Activated CD8-positive, alpha-beta memory T cell treated with anti-CD3 and anti-CD28 coated beads, Interleukin-2, amount 50 U/mL, for 4 hours (primary cell): ENCODE measurements at regions not wholly inside any gene's neighbourhood (a gene's known extent, or its start where the extent isn't known, plus 50 kb on each side); places are given as distances from the start of the nearest gene placed in this dataset.
"Not testable (repeated sequence)": the region's sequence is repeated elsewhere in the genome, so short reads cannot be mapped to it uniquely, and the experiment has no call there.

Experiments used
- DNase-seq: peaks from one replicate; pipeline ENCODE4 v3.0.0-alpha.2; 2020

- DNase-seq = no peak
These were observed 151.1 kb upstream of the UBE2E3 start for GRCh38 chr2:180829261-180829660.

GRCh38 chr2:180828756-180829155 lies 151.6 kb upstream of the UBE2E3 start:
- no peak for DNase-seq

- no peak for DNase-seq
These were observed 156.8 kb upstream of the UBE2E3 start for GRCh38 chr2:180823546-180824141.

DNA sequence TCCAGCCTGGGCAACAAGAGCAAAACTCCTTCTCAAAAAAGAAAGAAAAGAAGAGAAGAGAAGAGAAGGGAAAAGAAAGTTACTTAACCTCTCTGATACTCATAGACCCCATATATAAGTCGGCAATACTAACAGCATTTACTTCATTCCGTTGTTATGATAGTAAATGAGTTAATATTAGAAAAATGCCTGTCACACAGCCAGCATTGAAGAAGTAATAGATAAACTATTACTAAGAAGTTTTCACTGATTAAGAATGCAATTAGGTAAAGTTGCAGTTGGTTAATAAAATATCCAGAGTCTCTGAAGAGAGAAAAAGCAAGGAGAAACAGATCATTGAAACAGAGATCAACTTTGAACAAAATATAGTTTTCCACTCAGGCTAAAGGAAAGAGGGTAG lies 161.3 kb upstream of the UBE2E3 start:
- no peak for DNase-seq

GRCh38 chr2:180818700-180819099 lies 161.7 kb upstream of the UBE2E3 start:
- not testable (repeated sequence) for DNase-seq

DNA sequence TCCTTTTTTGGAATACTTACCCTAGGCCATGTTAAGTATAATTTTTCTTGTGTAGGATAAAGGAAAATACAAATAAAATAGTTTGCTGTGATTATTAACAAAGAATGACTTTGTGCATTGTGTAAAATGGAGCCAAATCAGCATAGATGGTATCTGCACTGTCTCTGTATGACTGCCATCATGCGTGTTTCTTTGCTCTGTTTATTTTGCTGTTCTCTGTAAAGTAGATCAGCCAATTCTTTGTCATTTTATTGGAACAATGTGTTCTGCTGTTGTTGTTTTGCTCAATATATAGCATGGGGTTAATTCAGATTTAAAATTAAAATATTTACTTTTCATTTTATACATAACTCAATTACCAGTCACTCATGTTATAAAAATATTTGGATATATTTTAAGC lies 181.3 kb upstream of the UBE2E3 start:
- DNase-seq = no peak

GRCh38 chr2:180790891-180791290 lies 189.5 kb upstream of the UBE2E3 start:
- no peak for DNase-seq

- no peak for DNase-seq
These were observed 193.1 kb upstream of the UBE2E3 start for GRCh38 chr2:180787330-180787729.

- no peak for DNase-seq
These were observed 199.1 kb upstream of the UBE2E3 start for GRCh38 chr2:180781276-180781675.

- DNase-seq = no peak
These were observed 202.1 kb upstream of the UBE2E3 start for GRCh38 chr2:180778291-180778690.

- no peak for DNase-seq
These were observed 203.5 kb upstream of the UBE2E3 start for GRCh38 chr2:180776921-180777320.

DNA sequence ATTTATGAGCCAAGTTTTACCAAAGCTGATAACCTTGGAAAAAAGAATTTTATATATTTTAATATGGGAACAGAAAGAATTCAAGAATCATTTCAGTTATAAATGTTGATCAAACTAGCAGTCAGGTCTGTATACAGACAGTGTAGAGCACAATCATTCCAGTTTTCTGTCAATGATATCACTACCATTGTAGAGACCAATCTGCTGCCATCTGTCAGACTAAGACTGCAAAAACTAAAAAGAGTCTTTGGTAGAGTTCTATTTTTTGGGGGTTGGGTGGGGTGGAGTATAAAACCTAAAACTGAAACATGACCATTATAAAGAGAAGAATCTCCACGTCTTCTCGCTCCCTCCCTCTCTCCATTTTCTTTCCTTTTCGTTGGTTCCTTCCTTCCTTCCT lies 204.7 kb upstream of the UBE2E3 start:
- DNase-seq = no peak

GRCh38 chr2:180765316-180765715 lies 215.1 kb upstream of the UBE2E3 start:
- not testable (repeated sequence) for DNase-seq

- DNase-seq = no peak
These were observed 217.0 kb upstream of the UBE2E3 start for GRCh38 chr2:180763263-180763989.

GRCh38 chr2:180761224-180761623 lies 219.2 kb upstream of the UBE2E3 start:
- no peak for DNase-seq

DNA sequence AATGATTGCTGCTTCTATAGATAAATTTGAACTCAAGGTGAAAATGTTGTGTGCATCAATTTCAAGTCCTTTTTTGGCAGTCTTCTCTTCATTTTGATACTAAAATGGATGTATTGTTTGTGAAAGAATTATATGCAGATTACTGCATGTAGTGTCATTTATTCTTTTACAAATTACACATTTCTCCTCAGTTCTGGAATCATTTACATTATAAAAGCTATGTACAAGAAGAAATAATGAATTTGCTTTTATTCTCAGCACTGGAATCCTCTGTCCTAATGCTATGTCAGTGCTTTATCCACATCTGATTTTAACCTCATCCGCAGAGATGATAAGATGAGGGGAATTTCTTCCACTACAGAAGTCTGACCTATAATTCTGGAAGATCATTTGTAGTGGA lies 220.8 kb upstream of the UBE2E3 start:
- no peak for DNase-seq

DNA sequence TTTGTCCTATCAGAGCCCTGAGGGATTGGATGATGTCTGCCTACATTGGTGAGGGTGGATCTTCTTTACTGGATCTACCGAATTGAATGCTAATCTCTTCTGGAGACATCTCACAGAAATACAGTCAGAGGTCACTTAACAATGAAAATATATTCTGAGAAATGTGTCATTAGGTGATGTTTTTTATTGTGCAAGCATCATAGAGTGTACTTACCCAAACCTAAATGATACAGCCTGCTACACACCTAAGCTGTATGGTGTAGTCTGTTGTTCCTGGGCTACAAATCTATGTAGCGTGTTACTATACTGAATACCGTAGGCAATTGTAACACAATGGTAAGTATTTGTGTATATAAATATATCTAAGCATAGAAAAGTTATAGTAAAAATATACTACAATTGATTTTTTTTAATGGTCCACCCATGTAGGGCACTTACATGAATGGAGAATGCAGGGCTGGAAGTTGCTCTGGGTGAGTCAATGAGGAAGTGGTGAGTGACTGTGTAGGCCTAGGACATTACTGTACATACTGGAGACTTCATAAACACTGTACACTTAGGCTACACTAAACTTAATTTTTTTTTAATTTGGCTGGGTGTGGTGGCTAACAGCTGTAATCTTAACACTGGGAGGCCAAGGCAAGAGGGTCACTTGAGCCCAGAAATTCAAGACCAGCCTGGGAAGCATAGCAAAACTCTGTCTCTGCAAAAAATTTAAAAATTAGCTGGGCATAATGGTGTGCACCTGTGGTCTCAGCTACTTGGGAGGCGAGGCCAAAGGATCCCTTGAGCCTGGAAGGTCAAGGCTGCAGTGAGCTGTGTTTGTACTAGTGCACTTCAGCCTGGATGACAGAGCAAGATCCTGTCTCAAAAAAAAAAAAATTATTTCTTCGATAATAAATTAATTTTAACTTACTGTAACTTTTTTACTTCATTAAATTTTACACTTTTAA lies 226.3 kb upstream of the UBE2E3 start:
- DNase-seq = no peak

DNA sequence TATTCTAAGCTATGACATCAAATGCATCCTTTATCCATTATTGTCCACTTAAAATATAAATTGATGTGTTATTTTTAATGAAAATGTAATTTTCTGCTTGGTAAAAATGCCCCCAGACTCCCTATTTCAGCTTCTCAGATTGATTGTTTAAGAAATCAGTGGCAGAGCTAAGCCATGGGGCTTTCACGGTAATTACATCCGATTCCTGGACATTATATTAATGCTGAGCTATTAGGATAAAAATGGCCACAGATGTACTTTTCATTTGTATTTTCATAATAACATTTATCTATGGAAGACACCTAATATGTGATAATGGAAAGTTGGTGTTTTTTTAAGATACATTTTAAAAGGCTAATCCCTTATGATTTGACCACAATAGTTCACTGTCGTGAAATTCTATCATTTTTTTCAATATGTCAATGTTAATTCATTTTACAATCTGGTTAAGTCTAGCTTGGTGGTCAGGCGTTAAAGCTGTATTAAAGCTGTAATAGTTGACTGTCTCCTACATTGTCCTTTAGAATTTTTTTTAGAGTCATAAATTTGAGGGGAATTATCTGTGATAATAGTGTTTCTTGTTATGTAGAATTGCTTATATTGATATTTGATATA lies 229.0 kb upstream of the UBE2E3 start:
- no peak for DNase-seq

DNA sequence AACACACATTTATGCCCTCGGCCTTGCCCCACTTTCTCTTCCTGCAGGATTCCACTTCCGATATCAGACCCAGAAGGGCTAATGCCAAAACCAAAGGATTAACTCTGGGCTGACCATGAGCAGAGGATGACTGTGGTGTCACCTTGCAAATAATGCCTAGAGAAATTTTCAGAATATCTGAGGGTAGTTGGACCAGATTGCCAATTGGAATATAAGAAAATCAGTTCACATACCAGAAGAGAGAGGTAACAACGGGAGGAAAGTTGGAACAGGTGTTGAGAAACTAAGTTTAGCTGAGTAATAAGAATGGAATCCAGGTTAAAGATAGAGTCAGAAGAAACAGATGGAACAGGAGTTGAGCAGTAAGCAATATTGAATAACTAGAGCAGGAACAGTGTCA lies 232.7 kb upstream of the UBE2E3 start:
- no peak for DNase-seq

DNA sequence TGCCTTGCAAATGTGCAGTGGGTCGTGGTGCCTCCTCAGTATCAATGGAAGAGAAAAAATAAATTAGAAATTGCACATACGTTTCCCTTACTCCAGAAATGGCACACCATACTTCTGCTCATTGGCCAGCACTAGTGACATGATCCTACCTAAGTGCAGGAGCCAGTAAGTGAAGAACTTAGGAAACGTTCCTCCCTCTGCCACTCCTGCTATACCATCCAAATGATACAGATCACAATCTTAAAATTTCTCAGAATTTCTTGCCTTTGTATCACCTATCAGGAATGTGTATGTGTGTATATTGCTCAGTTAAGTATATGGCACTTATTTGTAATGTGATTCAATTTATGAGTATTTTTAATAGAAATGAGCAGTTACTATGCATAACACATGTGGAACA lies 237.0 kb upstream of the UBE2E3 start:
- DNase-seq = no peak

DNA sequence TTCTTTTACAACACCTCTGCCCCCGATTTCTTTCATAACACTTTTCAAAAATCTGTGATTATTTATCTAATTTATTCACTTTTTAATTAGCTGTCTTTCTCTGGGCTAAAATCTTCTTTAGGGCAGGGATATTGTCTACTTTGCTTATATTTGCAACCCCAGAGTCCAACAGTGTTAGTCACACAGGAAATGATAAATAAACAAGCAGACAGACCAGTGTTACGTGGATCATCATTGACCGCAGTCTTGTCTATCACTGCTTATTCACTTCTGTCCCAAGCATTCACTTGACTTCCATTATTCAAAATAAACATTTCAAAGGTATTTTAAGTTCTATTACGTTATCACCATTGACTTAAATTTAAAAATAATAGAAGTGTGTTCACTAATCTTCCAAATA lies 237.6 kb upstream of the UBE2E3 start:
- DNase-seq = no peak

GRCh38 chr2:180739070-180739469 lies 241.3 kb upstream of the UBE2E3 start:
- no peak for DNase-seq

DNA sequence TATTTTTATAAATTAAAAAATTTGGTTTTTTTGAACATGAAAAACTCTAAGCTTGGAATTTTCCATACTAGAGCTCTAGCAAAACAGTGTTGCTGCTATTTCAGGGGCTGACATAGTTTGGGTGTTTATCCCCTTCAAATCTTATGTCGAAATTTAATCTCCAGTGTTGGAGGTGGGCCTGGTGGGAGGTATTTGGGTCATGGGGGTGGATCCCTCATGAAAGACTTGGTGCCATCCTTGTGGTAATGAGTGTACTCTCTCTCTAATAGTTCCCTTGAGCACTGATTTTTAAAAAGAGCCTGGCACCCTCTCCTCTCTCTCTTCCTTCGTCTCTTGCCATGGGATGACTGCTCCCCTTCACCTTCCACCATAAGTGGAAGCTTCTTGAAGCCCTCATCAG lies 244.6 kb upstream of the UBE2E3 start:
- no peak for DNase-seq
